Aorta (tissue), 5 donors: ENCODE measurements at regions not wholly inside any gene's neighbourhood (a gene's known extent, or its start where the extent isn't known, plus 50 kb on each side); places are given as distances from the start of the nearest gene placed in this dataset.

Experiments used
- ATAC-seq: fragments of 200-7000 bp; cut with Tn5 transposase; one replicate; pipeline ENCODE4 v1.9.1; 2022; ENCODE audit warnings: moderate library complexity; ENCODE audit not compliant: low FRiP score
- DNase-seq, 2 donors: peaks; one replicate each; pipeline ENCODE4 v3.0.0-alpha.2; 2020
- H3K27ac ChIP-seq, 2 donors: one replicate each; pipeline ENCODE4 v1.5.1; 2013; ENCODE audit warnings: low read length in 2 of 2, mild to moderate bottlenecking in 2 of 2, moderate library complexity in 2 of 2, control low read depth in 1 of 2, inconsistent platforms in 1 of 2, low read depth in 1 of 2
- H3K27me3 ChIP-seq, 2 donors: one replicate each; pipeline ENCODE4 v1.6.1; 2013; ENCODE audit warnings: control low read depth in 1 of 2, low read length in 1 of 2, mild to moderate bottlenecking in 1 of 2, moderate library complexity in 1 of 2; ENCODE audit not compliant: insufficient read depth in 2 of 2, control insufficient read depth in 1 of 2
- H3K36me3 ChIP-seq, 2 donors: one replicate each; pipeline ENCODE4 v1.6.1; 2013; ENCODE audit warnings: control low read depth in 1 of 2, low read length in 1 of 2, mild to moderate bottlenecking in 1 of 2; ENCODE audit not compliant: insufficient read depth in 2 of 2, control insufficient read depth in 1 of 2
- H3K4me1 ChIP-seq, 2 donors: one replicate each; pipeline ENCODE4 v1.6.1; 2013; ENCODE audit warnings: low read length in 2 of 2, control low read depth in 1 of 2, mild to moderate bottlenecking in 1 of 2, moderate library complexity in 1 of 2; ENCODE audit not compliant: insufficient read depth in 2 of 2, control insufficient read depth in 1 of 2
- H3K4me3 ChIP-seq, 2 donors: one replicate each; pipeline ENCODE4 v1.5.1; 2013; ENCODE audit warnings: low read length in 2 of 2, control low read depth in 1 of 2, mild to moderate bottlenecking in 1 of 2
- H3K9me3 ChIP-seq: one replicate; pipeline ENCODE4 v1.6.1; 2013; ENCODE audit warnings: mild to moderate bottlenecking, low read length; ENCODE audit not compliant: control insufficient read depth
- WGBS, 2 donors: extraction: QIAGEN DNeasy Blood & Tissue Kit; methylation state at CpG; one replicate each; pipeline ENCODE4 v1.1.7; 2013; 5-methylcytosine and 5-hydroxymethylcytosine counted together
- intact Hi-C, 2 donors: fragments of 100-400 bp; cut with DNase I; formaldehyde crosslinking; loops; one replicate each; pipeline versions ENCODE4 v1.14.2 to v1.15.0; 2022
- donor health status: healthy with polysubstance abuse.
- donor health status: Bipolar disorder and iron deficiency.
- donor health status: DM: no; HTN: no; CAD: no.
- donor health status: DM: no; HTN: no; CAD: no.
- donor health status: DM: yes; HTN: yes; CAD: no.

GRCh38 chr17:33814852-33815251 lies 440.2 kb upstream of the CCL2 start:
- no peak for ATAC-seq
- no peaks in the 10 kb centered on the region for H3K9me3 ChIP-seq
- no peaks in the 10 kb centered on the region for H3K4me1 ChIP-seq
- DNase-seq = no peak
- H3K4me3 ChIP-seq = no peak overlapping the region
- 67 to 73% methylated on average over 2 of the region's 2 CpGs for WGBS, 2 donors
- intact Hi-C loops = no loop called here
- H3K36me3 ChIP-seq = no peaks in the 10 kb centered on the region
- H3K27me3 ChIP-seq = no peaks in the 10 kb centered on the region
- H3K27ac ChIP-seq = no peak overlapping the region

- WGBS, 2 donors = 54 to 75% methylated on average over 2 of the region's 2 CpGs
- intact Hi-C loops = no loop called here
Observed at GRCh38 chr17:33816036-33816435, 439.0 kb upstream of the CCL2 start.

GRCh38 chr17:33816842-33817617 lies 438.1 kb upstream of the CCL2 start:
- intact Hi-C loops = no loop called here
- H3K36me3 ChIP-seq = no peaks in the 10 kb centered on the region
- H3K9me3 ChIP-seq = no peaks in the 10 kb centered on the region
- no peaks in the 10 kb centered on the region for H3K4me1 ChIP-seq
- no peak overlapping the region for H3K27ac ChIP-seq
- WGBS, 2 donors = 49 to 59% methylated on average over 9 of the region's 9 CpGs
- no peak overlapping the region for H3K4me3 ChIP-seq
- ATAC-seq (no peak), DNase-seq (no peak)
- H3K27me3 ChIP-seq = no peaks in the 10 kb centered on the region

More at GRCh38 chr17:33816036-33816435, 439.0 kb upstream of the CCL2 start:
- DNase-seq = no peak
- ATAC-seq = no peak
- H3K4me1 ChIP-seq = no peaks in the 10 kb centered on the region
- H3K36me3 ChIP-seq = no peaks in the 10 kb centered on the region
- H3K27me3 ChIP-seq = no peaks in the 10 kb centered on the region
- no peak overlapping the region for H3K27ac ChIP-seq
- H3K4me3 ChIP-seq = no peak overlapping the region
- H3K9me3 ChIP-seq = no peaks in the 10 kb centered on the region

DNA sequence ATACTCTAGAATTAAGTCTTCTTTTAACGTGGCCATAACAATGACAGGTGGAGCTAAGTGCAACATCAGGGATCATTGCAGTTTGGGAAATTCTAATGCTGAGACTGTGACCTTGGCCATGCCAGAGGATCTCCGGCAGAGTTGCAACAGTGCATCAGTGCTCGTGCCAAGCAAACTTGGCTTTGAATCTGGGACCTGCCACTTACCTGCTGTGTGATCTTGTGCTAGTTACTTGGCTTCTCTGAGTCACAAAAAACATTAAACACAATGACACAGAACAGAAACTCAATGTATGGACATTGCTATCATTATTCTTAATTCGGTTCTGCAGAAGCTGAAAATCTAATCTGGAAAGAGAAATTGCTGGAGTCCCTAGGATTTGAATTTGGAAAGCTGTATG lies 435.5 kb upstream of the CCL2 start:
- ATAC-seq = no peak
- no peak overlapping the region for H3K27ac ChIP-seq
- H3K36me3 ChIP-seq = no peaks in the 10 kb centered on the region
- H3K9me3 ChIP-seq = no peaks in the 10 kb centered on the region
- H3K4me3 ChIP-seq = no peak overlapping the region
- no peak for DNase-seq
- H3K27me3 ChIP-seq = no peaks in the 10 kb centered on the region
- H3K4me1 ChIP-seq = no peaks in the 10 kb centered on the region
- intact Hi-C loops = no loop called here
- WGBS, 2 donors = 66 to 79% methylated on average over 4 of the region's 4 CpGs

- intact Hi-C loops = no loop called here
- Histone ChIP-seq H3K27ac (no peak overlapping the region), H3K36me3 (no peaks in the 10 kb centered on the region), H3K4me3 (no peak overlapping the region), H3K9me3 (no peaks in the 10 kb centered on the region), H3K4me1 (no peaks in the 10 kb centered on the region), H3K27me3 (no peaks in the 10 kb centered on the region)
- ATAC-seq = no peak
- DNase-seq = no peak
- WGBS, 2 donors = 40 to 42% methylated on average over 2 of the region's 2 CpGs
Observed at GRCh38 chr17:33832262-33832661, 422.8 kb upstream of the CCL2 start.

DNA sequence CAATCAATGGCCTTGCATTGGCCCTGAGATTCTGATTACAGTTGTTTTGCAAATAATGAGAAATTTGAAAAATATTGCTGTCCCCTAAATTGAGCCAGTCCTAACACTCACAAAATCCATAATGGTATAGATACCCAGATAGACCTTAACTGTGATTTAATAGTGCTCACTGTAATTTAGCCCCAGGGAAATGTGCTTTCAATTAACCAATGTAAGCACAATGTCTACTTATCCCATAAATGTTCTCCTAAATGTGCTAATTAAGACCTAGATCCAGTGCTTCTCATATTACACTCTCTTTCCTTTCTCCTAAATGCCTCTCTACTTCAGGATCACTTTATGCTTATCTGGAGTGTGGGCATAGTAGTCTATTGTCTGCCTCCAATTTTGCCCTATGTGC lies 417.8 kb upstream of the CCL2 start:
- Histone ChIP-seq H3K27me3 (no peaks in the 10 kb centered on the region), H3K4me1 (no peaks in the 10 kb centered on the region), H3K9me3 (no peaks in the 10 kb centered on the region), H3K27ac (no peak overlapping the region), H3K36me3 (no peaks in the 10 kb centered on the region), H3K4me3 (no peak overlapping the region)
- no peak for DNase-seq
- intact Hi-C loops = no loop called here
- no peak for ATAC-seq

GRCh38 chr17:33838281-33838680 lies 416.8 kb upstream of the CCL2 start:
- H3K27ac ChIP-seq = no peak overlapping the region
- H3K9me3 ChIP-seq = no peaks in the 10 kb centered on the region
- whole genome bisulfite sequencing, 2 donors = 62% methylated on average over 2 of the region's 2 CpGs
- H3K4me3 ChIP-seq = no peak overlapping the region
- H3K27me3 ChIP-seq = no peaks in the 10 kb centered on the region
- DNase-seq (no peak), ATAC-seq (no peak)
- no peaks in the 10 kb centered on the region for H3K4me1 ChIP-seq
- intact Hi-C loops = no loop called here
- H3K36me3 ChIP-seq = no peaks in the 10 kb centered on the region

DNA sequence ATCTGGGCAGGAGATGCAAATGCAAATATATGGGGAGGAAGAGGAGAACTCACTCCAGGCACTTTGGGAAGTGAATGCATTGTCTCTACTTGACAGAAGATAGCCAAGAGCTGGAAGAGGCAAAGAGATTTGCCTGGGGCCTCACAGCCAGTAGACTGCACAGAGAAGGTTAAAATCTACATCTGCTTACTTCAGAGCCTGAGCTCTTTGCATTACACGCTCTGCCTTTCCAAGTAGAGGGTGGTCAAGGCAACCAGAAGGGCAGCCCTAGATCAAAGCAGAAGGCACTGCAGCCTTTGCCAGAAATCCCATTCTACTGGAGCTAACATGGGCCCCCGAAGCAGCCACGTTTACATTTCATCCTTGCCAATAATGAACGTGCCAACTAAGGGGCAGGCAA lies 407.2 kb upstream of the CCL2 start:
- WGBS, 2 donors = 44 to 53% methylated on average over 4 of the region's 4 CpGs
- Histone ChIP-seq H3K4me3 (no peak overlapping the region), H3K36me3 (no peaks in the 10 kb centered on the region), H3K9me3 (peaks cover 5% of the 10 kb centered on the region), H3K27me3 (peaks cover 0 to 2% of the 10 kb centered on the region in 2 donors), H3K4me1 (no peaks in the 10 kb centered on the region), H3K27ac (no peak overlapping the region)
- intact Hi-C loops = no loop called here
- no peak for DNase-seq
- no peak for ATAC-seq

- H3K27me3 ChIP-seq = peaks cover 0 to 2% of the 10 kb centered on the region in 2 donors
- DNase-seq (no peak), ATAC-seq (no peak)
- intact Hi-C loops = no loop called here
- H3K4me1 ChIP-seq = no peaks in the 10 kb centered on the region
- no peaks in the 10 kb centered on the region for H3K36me3 ChIP-seq
- no peak overlapping the region for H3K4me3 ChIP-seq
- peaks cover 5% of the 10 kb centered on the region for H3K9me3 ChIP-seq
- H3K27ac ChIP-seq = no peak overlapping the region
- 52 to 56% methylated on average over 3 of the region's 3 CpGs for WGBS, 2 donors
Observed at GRCh38 chr17:33848433-33848832, 406.7 kb upstream of the CCL2 start.
